Gastroesophageal sphincter (tissue), 3 donors: ENCODE measurements at regions not wholly inside any gene's neighbourhood (a gene's known extent, or its start where the extent isn't known, plus 50 kb on each side); places are given as distances from the start of the nearest gene placed in this dataset.

Experiments used
- CTCF ChIP-seq, 4 experiments: fragments of 200-600 bp in 2 of 4; fragments of 450-650 bp in 2 of 4; sonication (generic) in 1 of 4; IDR thresholded peaks; one replicate each; pipeline ENCODE4 v1.5.1; 2017 to 2019; ENCODE audit warnings: antibody characterized with exemption in 4 of 4, mild to moderate bottlenecking in 2 of 4, moderate library complexity in 2 of 4
- POLR2A ChIP-seq, 2 donors: fragments of 450-650 bp; IDR thresholded peaks; one replicate each; pipeline ENCODE4 v1.6.1; 2017; ENCODE audit warnings: antibody characterized with exemption in 2 of 2, mild to moderate bottlenecking in 2 of 2, moderate library complexity in 1 of 2

DNA sequence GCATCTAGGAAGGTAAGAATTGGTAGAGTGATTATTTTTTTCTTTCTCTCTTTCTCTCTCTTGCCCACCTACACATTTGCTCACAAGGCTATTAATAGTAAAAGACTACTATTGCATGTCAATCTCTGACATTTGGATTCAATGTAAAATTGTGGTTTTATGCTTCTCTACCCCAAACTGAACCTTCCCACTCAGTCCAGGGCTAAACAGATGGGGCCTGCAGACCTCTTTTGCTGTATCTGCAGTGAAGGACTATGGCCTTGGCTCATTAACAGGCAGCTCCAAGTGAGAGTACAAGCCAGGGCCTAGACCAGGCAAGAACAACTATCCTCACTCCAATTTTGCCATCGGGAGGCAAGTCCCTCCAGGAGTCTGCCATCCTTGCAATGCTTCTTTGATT lies 68.3 kb upstream of the ARL4C start:
- TF ChIP-seq CTCF (IDR thresholded peaks at IDR 0.05): no peak
- no peak for TF ChIP-seq POLR2A (IDR thresholded peaks at IDR 0.05)
